ENCODE measurements at regions not wholly inside any gene's neighbourhood (a gene's known extent, or its start where the extent isn't known, plus 50 kb on each side); places are given as distances from the start of the nearest gene placed in this dataset.

GRCh38 chr17:72175787-72176515 lies 55.1 kb downstream of the SOX9 start:
- DNase-seq (ENCODE audit: low read depth in 6 of 9, low spot score in 9 of 9), result peak in 1 of 9 donors; percentile 3
- no peaks in the 10 kb centered on the region for H3K9me3 ChIP-seq (ENCODE audit: control insufficient read depth in 2 of 2, insufficient read depth in 1 of 2, low read length in 1 of 2)
- no peak overlapping the region for H3K4me3 ChIP-seq (ENCODE audit: low read length in 2 of 2)
- no peaks in the 10 kb centered on the region for H3K36me3 ChIP-seq (ENCODE audit: control insufficient read depth in 2 of 2, insufficient read depth in 2 of 2, low read length in 1 of 2)
- 72% methylated on average over 12 of the region's 12 CpGs for WGBS
- H3K27ac ChIP-seq (ENCODE audit: low read depth in 1 of 2, low read length in 1 of 2), result no peak overlapping the region
- H3K4me1 ChIP-seq (ENCODE audit: control insufficient read depth in 2 of 2, insufficient read depth in 2 of 2, low read length in 2 of 2), result no peaks in the 10 kb centered on the region
- no peaks in the 10 kb centered on the region for H3K27me3 ChIP-seq (ENCODE audit: control insufficient read depth in 2 of 2, insufficient read depth in 1 of 2, low read length in 1 of 2)

GRCh38 chr17:72176516-72176851 lies 55.7 kb downstream of the SOX9 start:
- H3K27ac ChIP-seq (ENCODE audit: low read depth in 1 of 2, low read length in 1 of 2), result no peak overlapping the region
- no peaks in the 10 kb centered on the region for H3K4me1 ChIP-seq (ENCODE audit: control insufficient read depth in 2 of 2, insufficient read depth in 2 of 2, low read length in 2 of 2)
- H3K27me3 ChIP-seq (ENCODE audit: control insufficient read depth in 2 of 2, insufficient read depth in 1 of 2, low read length in 1 of 2), result no peaks in the 10 kb centered on the region
- DNase-seq (ENCODE audit: low read depth in 6 of 9, low spot score in 9 of 9), result no peak
- no peaks in the 10 kb centered on the region for H3K9me3 ChIP-seq (ENCODE audit: control insufficient read depth in 2 of 2, insufficient read depth in 1 of 2, low read length in 1 of 2)
- 82% methylated on average over 3 of the region's 3 CpGs for WGBS
- H3K4me3 ChIP-seq (ENCODE audit: low read length in 2 of 2), result no peak overlapping the region
- H3K36me3 ChIP-seq (ENCODE audit: control insufficient read depth in 2 of 2, insufficient read depth in 2 of 2, low read length in 1 of 2), result no peaks in the 10 kb centered on the region

- WGBS, result 74% methylated on average over 8 of the region's 8 CpGs
- Histone ChIP-seq H3K27me3 (ENCODE audit: control insufficient read depth in 2 of 2, insufficient read depth in 1 of 2, low read length in 1 of 2) (no peaks in the 10 kb centered on the region), H3K4me1 (ENCODE audit: control insufficient read depth in 2 of 2, insufficient read depth in 2 of 2, low read length in 2 of 2) (no peaks in the 10 kb centered on the region), H3K36me3 (ENCODE audit: control insufficient read depth in 2 of 2, insufficient read depth in 2 of 2, low read length in 1 of 2) (no peaks in the 10 kb centered on the region), H3K9me3 (ENCODE audit: control insufficient read depth in 2 of 2, insufficient read depth in 1 of 2, low read length in 1 of 2) (no peaks in the 10 kb centered on the region), H3K27ac (ENCODE audit: low read depth in 1 of 2, low read length in 1 of 2) (no peak overlapping the region), H3K4me3 (ENCODE audit: low read length in 2 of 2) (no peak overlapping the region)
- DNase-seq (ENCODE audit: low read depth in 6 of 9, low spot score in 9 of 9), result no peak
Observed at GRCh38 chr17:72176951-72177660, 56.3 kb downstream of the SOX9 start.

GRCh38 chr17:72177738-72178137 lies 56.9 kb downstream of the SOX9 start:
- no peaks in the 10 kb centered on the region for H3K9me3 ChIP-seq (ENCODE audit: control insufficient read depth in 2 of 2, insufficient read depth in 1 of 2, low read length in 1 of 2)
- no peak for DNase-seq (ENCODE audit: low read depth in 6 of 9, low spot score in 9 of 9)
- no peaks in the 10 kb centered on the region for H3K4me1 ChIP-seq (ENCODE audit: control insufficient read depth in 2 of 2, insufficient read depth in 2 of 2, low read length in 2 of 2)
- H3K27ac ChIP-seq (ENCODE audit: low read depth in 1 of 2, low read length in 1 of 2), result no peak overlapping the region
- H3K27me3 ChIP-seq (ENCODE audit: control insufficient read depth in 2 of 2, insufficient read depth in 1 of 2, low read length in 1 of 2), result no peaks in the 10 kb centered on the region
- H3K4me3 ChIP-seq (ENCODE audit: low read length in 2 of 2), result no peak overlapping the region
- WGBS, result 96% methylated on average over 2 of the region's 2 CpGs
- no peaks in the 10 kb centered on the region for H3K36me3 ChIP-seq (ENCODE audit: control insufficient read depth in 2 of 2, insufficient read depth in 2 of 2, low read length in 1 of 2)

- Histone ChIP-seq H3K27me3 (ENCODE audit: control insufficient read depth in 2 of 2, insufficient read depth in 1 of 2, low read length in 1 of 2) (no peaks in the 10 kb centered on the region), H3K9me3 (ENCODE audit: control insufficient read depth in 2 of 2, insufficient read depth in 1 of 2, low read length in 1 of 2) (no peaks in the 10 kb centered on the region), H3K4me1 (ENCODE audit: control insufficient read depth in 2 of 2, insufficient read depth in 2 of 2, low read length in 2 of 2) (no peaks in the 10 kb centered on the region), H3K27ac (ENCODE audit: low read depth in 1 of 2, low read length in 1 of 2) (no peak overlapping the region), H3K36me3 (ENCODE audit: control insufficient read depth in 2 of 2, insufficient read depth in 2 of 2, low read length in 1 of 2) (no peaks in the 10 kb centered on the region), H3K4me3 (ENCODE audit: low read length in 2 of 2) (no peak overlapping the region)
- WGBS, result 66% methylated on average over 2 of the region's 2 CpGs
- no peak for DNase-seq (ENCODE audit: low read depth in 6 of 9, low spot score in 9 of 9)
Observed at GRCh38 chr17:72182371-72182873, 61.6 kb downstream of the SOX9 start.

- no peak overlapping the region for H3K27ac ChIP-seq (ENCODE audit: low read depth in 1 of 2, low read length in 1 of 2)
- H3K9me3 ChIP-seq (ENCODE audit: control insufficient read depth in 2 of 2, insufficient read depth in 1 of 2, low read length in 1 of 2), result no peaks in the 10 kb centered on the region
- 94% methylated on average over 4 of the region's 4 CpGs for WGBS
- H3K36me3 ChIP-seq (ENCODE audit: control insufficient read depth in 2 of 2, insufficient read depth in 2 of 2, low read length in 1 of 2), result no peaks in the 10 kb centered on the region
- no peak for DNase-seq (ENCODE audit: low read depth in 6 of 9, low spot score in 9 of 9)
- no peaks in the 10 kb centered on the region for H3K27me3 ChIP-seq (ENCODE audit: control insufficient read depth in 2 of 2, insufficient read depth in 1 of 2, low read length in 1 of 2)
- no peak overlapping the region for H3K4me3 ChIP-seq (ENCODE audit: low read length in 2 of 2)
- no peaks in the 10 kb centered on the region for H3K4me1 ChIP-seq (ENCODE audit: control insufficient read depth in 2 of 2, insufficient read depth in 2 of 2, low read length in 2 of 2)
Observed at GRCh38 chr17:72183194-72183685, 62.4 kb downstream of the SOX9 start.

- WGBS, result 92% methylated on average over 6 of the region's 6 CpGs
- Histone ChIP-seq H3K9me3 (ENCODE audit: control insufficient read depth in 2 of 2, insufficient read depth in 1 of 2, low read length in 1 of 2) (no peaks in the 10 kb centered on the region), H3K4me1 (ENCODE audit: control insufficient read depth in 2 of 2, insufficient read depth in 2 of 2, low read length in 2 of 2) (no peaks in the 10 kb centered on the region), H3K4me3 (ENCODE audit: low read length in 2 of 2) (no peak overlapping the region), H3K27me3 (ENCODE audit: control insufficient read depth in 2 of 2, insufficient read depth in 1 of 2, low read length in 1 of 2) (no peaks in the 10 kb centered on the region), H3K27ac (ENCODE audit: low read depth in 1 of 2, low read length in 1 of 2) (no peak overlapping the region), H3K36me3 (ENCODE audit: control insufficient read depth in 2 of 2, insufficient read depth in 2 of 2, low read length in 1 of 2) (no peaks in the 10 kb centered on the region)
- no peak for DNase-seq (ENCODE audit: low read depth in 6 of 9, low spot score in 9 of 9)
Observed at GRCh38 chr17:72184805-72185204, 64.0 kb downstream of the SOX9 start.

- WGBS, result 61% methylated on average over 8 of the region's 8 CpGs
- Histone ChIP-seq H3K4me1 (ENCODE audit: control insufficient read depth in 2 of 2, insufficient read depth in 2 of 2, low read length in 2 of 2) (no peaks in the 10 kb centered on the region), H3K27ac (ENCODE audit: low read depth in 1 of 2, low read length in 1 of 2) (no peak overlapping the region), H3K36me3 (ENCODE audit: control insufficient read depth in 2 of 2, insufficient read depth in 2 of 2, low read length in 1 of 2) (no peaks in the 10 kb centered on the region), H3K9me3 (ENCODE audit: control insufficient read depth in 2 of 2, insufficient read depth in 1 of 2, low read length in 1 of 2) (no peaks in the 10 kb centered on the region), H3K27me3 (ENCODE audit: control insufficient read depth in 2 of 2, insufficient read depth in 1 of 2, low read length in 1 of 2) (no peaks in the 10 kb centered on the region), H3K4me3 (ENCODE audit: low read length in 2 of 2) (no peak overlapping the region)
- no peak for DNase-seq (ENCODE audit: low read depth in 6 of 9, low spot score in 9 of 9)
Observed at GRCh38 chr17:72185564-72185963, 64.7 kb downstream of the SOX9 start.

GRCh38 chr17:72187556-72187955 lies 66.7 kb downstream of the SOX9 start:
- no peak for DNase-seq (ENCODE audit: low read depth in 6 of 9, low spot score in 9 of 9)
- WGBS, result 82% methylated on average over 8 of the region's 8 CpGs
- no peak overlapping the region for H3K4me3 ChIP-seq (ENCODE audit: low read length in 2 of 2)
- H3K36me3 ChIP-seq (ENCODE audit: control insufficient read depth in 2 of 2, insufficient read depth in 2 of 2, low read length in 1 of 2), result no peaks in the 10 kb centered on the region
- H3K9me3 ChIP-seq (ENCODE audit: control insufficient read depth in 2 of 2, insufficient read depth in 1 of 2, low read length in 1 of 2), result no peaks in the 10 kb centered on the region
- no peak overlapping the region for H3K27ac ChIP-seq (ENCODE audit: low read depth in 1 of 2, low read length in 1 of 2)
- no peaks in the 10 kb centered on the region for H3K4me1 ChIP-seq (ENCODE audit: control insufficient read depth in 2 of 2, insufficient read depth in 2 of 2, low read length in 2 of 2)
- H3K27me3 ChIP-seq (ENCODE audit: control insufficient read depth in 2 of 2, insufficient read depth in 1 of 2, low read length in 1 of 2), result no peaks in the 10 kb centered on the region

Data from thymus (tissue), 11 donors.